GM18867 (cell line): ENCODE measurements at regions not wholly inside any gene's neighbourhood (a gene's known extent, or its start where the extent isn't known, plus 50 kb on each side); places are given as distances from the start of the nearest gene placed in this dataset.
"Not testable (repeated sequence)": the region's sequence is repeated elsewhere in the genome, so short reads cannot be mapped to it uniquely, and the experiment has no call there.

Experiments used
- ATAC-seq: cut with Tn5 transposase; IDR thresholded peaks from one replicate; pipeline ENCODE4 v1.9.1; 2021; ENCODE audit warnings: mild to moderate bottlenecking, moderate library complexity; ENCODE audit not compliant: unreplicated experiment

DNA sequence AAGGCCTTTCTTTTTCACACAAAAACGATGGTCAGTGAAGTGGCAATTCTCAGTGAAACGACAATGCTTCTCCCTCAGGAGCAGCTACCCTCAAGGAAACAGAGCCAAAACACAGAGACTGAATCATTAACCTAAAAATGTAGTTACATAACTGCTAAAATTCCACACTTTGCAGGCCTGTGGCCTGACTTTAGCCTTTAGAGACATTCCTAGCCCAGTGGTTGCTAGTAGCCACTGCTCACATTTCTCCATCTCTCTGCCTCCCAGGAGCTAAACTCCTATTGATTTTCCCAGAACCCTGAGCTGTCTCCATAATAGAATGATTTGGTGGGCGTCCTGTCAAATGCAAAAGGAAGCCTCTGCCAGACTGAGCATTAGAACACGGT is 630.1 kb upstream of the KCNMB2 start:
- ATAC-seq = no peak

- ATAC-seq = no peak
These were observed 629.5 kb upstream of the KCNMB2 start for GRCh38 chr3:177906578-177907229.

DNA sequence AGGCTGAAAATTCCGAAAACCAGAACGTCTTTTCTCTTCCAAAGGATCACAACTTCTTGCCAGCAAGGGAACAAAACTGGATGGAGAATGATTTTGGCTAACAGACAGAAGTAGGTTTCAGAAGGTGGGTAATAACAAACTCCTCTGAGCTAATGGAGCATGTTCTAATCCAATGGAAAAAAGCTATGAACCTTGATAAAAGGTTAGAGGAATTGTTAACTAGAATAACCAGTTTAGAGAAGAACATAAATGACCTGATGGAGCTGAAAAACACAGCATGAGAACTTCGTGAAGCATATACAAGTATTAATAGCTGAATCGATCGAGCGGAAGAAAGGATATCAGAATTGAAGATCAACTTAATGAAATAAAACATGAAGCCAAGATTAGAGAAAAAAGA is 626.7 kb upstream of the KCNMB2 start:
- ATAC-seq = not testable (repeated sequence)

DNA sequence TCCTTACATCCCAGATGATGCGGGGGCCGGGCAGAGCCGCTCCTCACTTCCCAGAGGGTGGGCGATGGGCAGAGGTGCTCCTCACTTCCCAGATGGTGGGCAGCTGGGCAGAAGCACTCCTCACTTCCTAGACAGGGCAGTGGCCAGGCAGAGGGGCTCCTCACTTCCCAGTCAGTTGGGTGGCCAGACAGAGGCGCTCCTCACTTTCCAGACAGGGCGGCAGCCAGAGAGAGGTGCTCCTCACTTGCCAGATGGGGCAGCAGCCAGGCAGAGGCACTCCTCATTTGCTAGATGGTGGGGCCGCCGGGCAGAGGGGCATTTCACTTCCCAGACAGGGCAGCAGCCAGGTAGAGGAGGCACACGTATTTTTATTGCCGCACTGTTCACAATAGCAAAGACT is 622.0 kb upstream of the KCNMB2 start:
- no peak for ATAC-seq

- no peak for ATAC-seq
These were observed 619.8 kb upstream of the KCNMB2 start for GRCh38 chr3:177916461-177916860.

DNA sequence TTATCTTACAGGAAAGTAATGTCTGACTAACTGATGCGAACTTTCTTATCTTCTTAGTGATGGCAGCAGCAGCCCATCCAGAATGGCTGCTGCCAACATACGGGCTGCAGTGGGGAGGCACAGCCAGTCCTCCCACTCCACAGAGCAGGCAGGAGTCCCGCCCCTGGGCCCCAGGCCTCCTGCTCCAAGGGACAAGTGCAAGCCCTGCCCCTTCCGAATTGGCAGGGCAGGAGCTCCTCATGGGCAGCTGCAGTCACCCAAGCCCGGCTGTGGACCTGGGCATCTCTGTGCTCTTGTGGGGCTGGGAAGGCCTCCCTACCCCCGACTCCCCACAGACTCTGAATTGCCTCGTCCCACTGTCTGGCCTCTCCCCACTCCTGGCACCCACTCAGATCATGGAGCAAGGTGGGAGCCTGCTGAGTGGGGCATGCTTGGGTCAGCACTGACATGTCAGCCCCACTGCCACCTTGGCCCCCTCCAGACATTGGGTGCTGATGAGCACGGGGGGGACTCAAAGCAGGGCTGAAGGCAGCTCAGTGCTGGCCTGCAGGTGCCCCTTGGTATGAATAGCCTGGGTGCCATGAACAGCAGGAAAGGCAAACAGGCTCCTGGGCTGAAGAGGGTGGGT is 618.9 kb upstream of the KCNMB2 start:
- no peak for ATAC-seq

DNA sequence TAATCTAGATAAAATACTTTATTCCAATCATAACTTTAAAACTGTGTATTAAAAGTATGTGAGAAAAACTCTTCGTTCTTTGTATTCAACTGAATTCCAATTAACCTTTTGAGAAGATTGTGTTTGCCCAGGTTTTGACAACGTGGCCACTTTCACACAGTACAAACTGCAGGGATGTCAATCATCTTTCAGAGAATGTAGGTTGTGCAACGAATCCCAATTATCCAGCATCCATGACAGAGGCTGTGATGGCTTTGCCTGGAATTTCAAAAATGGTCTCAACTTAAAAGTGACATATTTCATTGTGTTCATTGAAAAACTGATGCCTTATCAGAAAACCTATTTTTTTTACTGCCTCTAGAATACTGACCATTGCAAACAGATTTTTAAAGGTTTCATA is 615.1 kb upstream of the KCNMB2 start:
- no peak for ATAC-seq

GRCh38 chr3:177924261-177924660 is 612.0 kb upstream of the KCNMB2 start:
- no peak for ATAC-seq

DNA sequence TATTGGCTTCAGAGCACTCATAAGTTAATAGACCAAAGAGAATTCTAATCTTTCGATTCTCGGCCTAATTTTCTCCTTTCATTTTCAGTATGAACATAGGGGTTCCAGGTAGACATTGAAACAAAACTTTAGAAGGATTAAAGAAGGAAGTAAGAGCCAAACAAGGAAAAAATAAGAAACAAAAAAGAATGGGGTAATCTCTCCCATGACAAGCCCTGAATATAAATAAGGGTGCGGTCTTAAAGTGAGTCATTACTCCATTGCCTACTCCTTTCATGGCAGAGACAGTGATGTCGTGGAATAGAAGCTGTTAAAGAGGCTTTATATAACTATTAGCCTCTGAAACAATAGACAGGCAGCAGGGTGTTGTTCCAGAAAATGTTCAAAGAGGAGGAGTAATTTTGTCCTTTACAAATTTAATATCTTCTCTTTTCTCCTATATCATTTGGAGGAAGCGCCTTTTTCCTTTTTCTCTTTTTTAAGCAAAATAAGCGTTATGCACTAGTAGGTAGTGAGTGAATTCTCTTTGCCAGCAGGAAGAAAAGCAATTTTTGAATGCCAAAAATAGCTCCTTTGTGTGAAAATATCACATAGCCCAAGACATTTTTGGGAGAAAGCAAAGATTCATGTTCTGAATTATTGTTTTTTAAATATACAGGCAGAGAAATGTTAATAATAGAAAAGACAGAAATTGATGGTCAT is 607.9 kb upstream of the KCNMB2 start:
- peak; percentile 85 for ATAC-seq

DNA sequence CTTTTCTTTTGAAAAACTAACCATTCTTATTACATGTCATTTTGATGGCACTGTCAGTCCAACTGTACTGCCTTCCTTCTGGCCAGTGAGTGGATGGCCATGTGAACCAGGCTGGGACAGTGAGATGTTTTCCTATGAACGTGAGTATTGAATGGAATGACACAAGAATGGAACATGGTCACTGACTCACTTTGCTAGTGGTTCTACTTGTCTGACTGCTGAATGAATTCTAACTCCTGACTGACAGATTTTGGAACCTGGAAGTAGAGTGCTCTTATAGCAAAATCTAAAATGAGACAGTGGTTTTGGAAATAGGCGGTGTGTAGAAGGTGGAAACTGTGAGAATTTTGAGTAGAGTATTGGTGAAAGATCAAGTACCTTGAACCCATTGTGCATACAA is 606.9 kb upstream of the KCNMB2 start:
- no peak for ATAC-seq

DNA sequence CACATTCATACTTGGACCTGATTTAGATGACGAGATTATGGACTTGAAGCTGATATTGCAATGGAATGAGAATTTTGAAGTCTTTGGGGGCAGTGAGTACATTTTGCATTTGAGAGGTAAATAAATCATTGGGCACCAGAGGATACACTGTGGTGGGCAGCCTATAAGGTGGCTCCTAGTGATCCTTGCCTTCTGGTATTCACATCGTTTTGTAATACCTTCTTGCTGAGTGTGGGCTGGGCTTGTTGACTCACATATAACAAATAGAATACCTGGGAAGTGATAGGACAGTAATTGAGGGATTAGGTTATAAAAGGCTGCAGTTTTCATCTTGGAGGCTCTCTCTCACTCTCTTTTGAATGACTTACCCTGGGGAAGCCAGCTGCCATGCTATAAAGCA is 605.5 kb upstream of the KCNMB2 start:
- ATAC-seq = no peak

- no peak for ATAC-seq
These were observed 604.9 kb upstream of the KCNMB2 start for GRCh38 chr3:177931346-177931745.

GRCh38 chr3:177932346-177932745 is 603.9 kb upstream of the KCNMB2 start:
- ATAC-seq = no peak

DNA sequence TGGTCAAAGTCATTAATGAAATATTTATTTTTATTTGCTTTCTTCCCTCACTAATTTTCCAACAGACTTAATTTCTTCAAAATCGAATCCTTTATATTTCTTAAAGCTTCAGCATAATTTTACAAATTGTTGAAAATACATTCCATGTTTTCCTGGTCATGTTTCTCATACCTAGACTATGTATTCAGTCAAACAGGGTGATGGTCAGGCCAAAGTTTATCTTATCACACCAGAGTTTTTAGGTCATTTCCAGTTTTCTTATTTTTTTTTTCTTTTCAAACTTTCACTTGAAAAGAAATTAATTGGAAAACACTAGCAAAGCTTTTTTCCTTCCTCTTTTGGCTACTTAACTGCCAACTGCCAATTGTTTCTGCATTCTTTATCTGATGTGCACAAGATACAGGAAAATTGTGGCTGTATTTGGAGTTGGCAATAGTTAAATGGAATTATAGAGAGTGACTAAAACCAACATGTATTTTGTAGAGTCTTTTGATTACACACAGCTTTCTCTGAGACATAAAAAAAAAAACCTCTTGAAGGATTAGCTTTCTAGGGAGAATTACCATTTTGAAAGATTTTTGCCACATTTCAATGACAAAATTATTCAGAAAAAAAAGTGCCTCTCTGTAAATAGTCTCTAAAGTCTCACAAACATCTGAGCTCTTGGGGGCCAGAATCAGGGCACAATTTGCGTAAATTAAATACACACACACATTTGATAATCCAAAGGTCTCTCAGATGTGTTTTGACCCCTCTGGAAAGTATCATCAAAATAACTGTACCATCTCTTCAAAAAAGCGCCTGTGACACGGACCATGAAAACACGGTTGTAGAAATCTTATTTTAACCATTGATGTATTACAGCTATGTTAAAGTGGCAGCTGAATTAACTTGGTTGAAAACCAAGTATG is 603.2 kb upstream of the KCNMB2 start:
- ATAC-seq = no peak

DNA sequence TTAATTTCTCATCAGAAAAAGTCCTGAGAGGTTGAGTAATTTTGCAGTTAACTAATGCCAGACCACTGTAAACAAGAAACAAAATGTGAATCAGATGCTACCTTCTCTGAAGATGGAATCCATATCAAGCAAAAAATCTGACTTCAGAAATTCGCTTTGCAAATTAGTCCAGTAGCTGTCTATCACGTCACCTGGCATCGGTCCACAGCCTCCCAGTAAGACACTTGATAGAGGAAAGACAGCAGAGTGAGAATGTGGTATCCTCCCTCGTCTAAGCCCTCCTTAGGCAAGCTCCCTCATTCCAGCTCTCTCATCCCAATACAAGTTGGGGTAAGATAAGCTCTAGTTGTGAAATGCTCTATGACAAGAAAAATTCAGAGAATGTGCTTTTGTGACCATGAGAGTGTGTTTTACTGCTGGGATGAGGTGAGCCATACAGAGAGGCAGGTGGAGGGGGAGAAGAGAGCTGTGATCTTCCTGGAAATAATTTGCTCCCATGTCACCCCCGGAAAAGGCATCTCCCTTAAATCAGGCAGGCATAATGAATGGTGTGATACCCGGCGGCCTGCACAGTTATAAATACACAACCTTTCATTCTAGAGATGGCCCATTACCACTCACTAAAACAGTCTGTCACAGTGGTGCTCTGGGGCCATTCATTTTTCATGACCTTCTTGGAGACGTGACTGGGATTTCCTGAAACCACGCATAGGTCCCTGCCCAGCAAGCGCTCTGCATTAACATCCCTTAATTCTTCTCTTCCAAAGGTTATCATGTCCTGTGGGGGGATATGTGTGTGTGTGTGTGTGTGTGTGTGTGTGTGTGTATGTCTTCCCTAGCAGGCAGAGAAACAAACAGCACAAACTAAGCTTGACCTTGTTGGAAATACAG is 602.0 kb upstream of the KCNMB2 start:
- ATAC-seq = no peak

GRCh38 chr3:177935047-177935446 is 601.2 kb upstream of the KCNMB2 start:
- ATAC-seq = no peak

DNA sequence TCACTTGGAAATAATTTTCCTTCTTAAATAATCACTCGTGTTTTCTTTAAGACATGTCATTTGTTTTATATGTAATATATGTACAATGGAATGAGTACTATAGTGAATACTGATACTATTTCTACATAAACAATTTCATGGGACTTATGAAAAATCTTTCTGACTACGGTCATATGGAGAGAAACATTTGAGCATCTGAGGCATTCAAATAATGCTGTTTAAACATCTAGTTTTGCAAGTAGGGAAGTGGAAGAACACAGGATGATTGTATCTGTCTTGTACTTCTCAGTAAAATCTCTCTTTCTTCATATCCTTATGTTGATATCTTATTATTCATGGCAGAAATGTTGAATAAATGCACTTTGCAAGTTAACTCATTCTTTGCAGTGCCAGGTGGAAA is 599.5 kb upstream of the KCNMB2 start:
- ATAC-seq = no peak

DNA sequence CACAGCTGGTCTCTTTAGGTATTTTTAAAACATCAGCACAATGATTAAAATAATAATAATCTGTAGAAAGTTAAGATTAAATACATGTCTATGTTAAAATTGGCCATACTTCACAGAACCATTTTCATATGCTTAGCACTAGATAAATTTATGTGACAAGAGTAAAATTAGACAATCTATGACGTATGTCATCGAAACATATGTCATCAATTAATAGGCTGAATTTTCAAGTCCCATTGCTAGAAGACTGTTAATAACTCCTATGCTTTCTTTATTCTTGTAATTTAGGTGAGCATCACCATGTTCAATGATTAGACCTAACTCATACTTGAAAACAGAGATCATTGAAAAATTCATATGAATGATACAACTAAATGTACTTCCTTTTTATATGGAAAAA is 593.3 kb upstream of the KCNMB2 start:
- ATAC-seq = no peak

DNA sequence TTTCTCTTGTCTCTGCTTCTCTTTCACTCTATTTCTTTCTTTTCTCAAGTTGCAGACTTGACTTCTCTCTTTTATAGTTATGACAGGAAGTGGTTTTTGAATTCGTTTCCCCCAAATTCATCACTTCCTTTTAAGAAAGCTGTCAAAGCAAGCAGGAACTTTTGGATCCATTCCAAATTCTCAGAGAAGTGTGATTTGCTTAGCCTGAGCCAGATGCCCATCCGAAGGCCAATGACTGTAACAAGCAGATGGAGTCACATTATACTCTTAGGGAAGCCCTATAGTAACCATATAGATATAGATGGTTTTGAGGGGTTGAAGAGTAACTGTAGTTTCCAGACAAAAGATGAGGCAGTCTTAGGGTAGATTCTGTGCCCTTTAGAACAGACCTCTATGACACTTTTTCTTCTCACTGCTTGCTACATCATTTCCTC is 592.0 kb upstream of the KCNMB2 start:
- ATAC-seq = no peak

DNA sequence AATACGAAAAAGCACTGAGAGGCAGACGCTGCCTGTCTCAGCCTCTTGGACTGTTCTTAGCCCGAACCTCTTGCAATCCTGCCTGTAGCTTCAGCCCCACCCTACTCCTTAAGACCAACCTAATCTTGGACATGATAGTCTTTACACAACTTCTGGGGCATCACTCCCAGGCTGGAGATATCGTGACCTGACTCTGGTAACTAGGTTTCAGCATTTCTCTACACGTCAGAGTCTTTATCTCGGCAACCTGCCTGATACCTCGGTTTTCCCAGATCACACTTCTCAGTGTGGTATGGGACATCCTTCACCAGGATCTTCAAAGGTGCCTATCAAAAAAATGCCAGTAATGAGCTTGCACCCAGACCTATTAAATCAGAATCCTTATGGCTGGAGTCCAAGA is 590.2 kb upstream of the KCNMB2 start:
- no peak for ATAC-seq
